GM10266 (cell line): ENCODE measurements at regions not wholly inside any gene's neighbourhood (a gene's known extent, or its start where the extent isn't known, plus 50 kb on each side); places are given as distances from the start of the nearest gene placed in this dataset.

Experiments
- DNase-seq: peaks from one replicate; pipeline ENCODE4 v3.0.0; 2012; ENCODE audit errors: extremely low spot score
- TF ChIP-seq, protein P1 (sequence below): IDR thresholded peaks from 2 replicates; pipeline ENCODE4 v1.5.1; 2012; ENCODE audit warnings: mild to moderate bottlenecking, low read depth; ENCODE audit not compliant: control insufficient read depth, insufficient read depth; ENCODE audit errors: missing control alignments

DNA sequence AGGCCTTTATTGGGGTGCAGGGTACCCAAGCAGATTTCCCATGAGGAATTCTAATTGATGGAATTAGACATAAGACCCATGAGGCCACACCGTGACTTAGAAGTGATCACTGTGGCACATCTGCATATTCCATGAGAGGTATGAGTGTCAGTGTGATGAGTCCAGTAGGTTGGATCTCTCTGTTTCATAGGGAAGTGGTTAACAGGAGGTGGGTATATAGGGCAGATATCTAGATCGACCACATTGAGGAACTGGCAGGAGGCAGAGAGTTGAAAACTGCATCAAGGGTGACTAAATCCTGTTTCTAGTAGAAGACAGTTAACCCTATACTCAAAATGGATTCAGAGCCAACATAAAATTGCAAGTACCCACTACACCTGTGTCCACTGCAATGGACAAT is 68.6 kb upstream of the MIR17HG start:
- TF ChIP-seq, protein P1, sequence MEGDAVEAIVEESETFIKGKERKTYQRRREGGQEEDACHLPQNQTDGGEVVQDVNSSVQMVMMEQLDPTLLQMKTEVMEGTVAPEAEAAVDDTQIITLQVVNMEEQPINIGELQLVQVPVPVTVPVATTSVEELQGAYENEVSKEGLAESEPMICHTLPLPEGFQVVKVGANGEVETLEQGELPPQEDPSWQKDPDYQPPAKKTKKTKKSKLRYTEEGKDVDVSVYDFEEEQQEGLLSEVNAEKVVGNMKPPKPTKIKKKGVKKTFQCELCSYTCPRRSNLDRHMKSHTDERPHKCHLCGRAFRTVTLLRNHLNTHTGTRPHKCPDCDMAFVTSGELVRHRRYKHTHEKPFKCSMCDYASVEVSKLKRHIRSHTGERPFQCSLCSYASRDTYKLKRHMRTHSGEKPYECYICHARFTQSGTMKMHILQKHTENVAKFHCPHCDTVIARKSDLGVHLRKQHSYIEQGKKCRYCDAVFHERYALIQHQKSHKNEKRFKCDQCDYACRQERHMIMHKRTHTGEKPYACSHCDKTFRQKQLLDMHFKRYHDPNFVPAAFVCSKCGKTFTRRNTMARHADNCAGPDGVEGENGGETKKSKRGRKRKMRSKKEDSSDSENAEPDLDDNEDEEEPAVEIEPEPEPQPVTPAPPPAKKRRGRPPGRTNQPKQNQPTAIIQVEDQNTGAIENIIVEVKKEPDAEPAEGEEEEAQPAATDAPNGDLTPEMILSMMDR: no peak
- DNase-seq: no peak

GRCh38 chr13:91280801-91281200 is 66.7 kb upstream of the MIR17HG start:
- TF ChIP-seq, protein P1: no peak
- DNase-seq: no peak

DNA sequence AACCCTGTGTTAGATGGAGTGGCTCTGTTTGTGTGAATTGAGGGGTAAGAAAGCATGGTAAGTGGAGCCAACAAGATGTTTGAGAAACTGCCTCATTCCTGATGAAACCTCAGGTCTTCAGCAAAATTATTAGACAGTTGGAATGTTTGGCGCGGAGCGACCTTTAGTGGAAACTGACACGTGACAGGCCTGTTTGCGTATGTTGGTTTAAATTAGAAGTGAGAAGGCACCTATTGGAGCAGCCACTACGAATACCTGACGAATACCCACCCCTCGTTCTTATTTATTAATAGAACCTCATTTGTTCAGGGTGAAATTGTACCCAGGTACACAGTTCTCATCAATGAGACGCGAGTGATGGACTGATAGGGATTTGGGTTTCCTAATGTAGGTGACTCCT is 63.2 kb upstream of the MIR17HG start:
- TF ChIP-seq, protein P1: no peak
- DNase-seq: no peak

GRCh38 chr13:91286317-91286716 is 61.2 kb upstream of the MIR17HG start:
- TF ChIP-seq, protein P1: no peak
- DNase-seq: no peak

GRCh38 chr13:91291078-91291477 is 56.4 kb upstream of the MIR17HG start:
- TF ChIP-seq, protein P1: no peak

GRCh38 chr13:91292630-91293221 is 54.8 kb upstream of the MIR17HG start:
- TF ChIP-seq, protein P1: no peak
- no peak for DNase-seq

More at GRCh38 chr13:91291078-91291477, 56.4 kb upstream of the MIR17HG start:
- no peak for DNase-seq

DNA sequence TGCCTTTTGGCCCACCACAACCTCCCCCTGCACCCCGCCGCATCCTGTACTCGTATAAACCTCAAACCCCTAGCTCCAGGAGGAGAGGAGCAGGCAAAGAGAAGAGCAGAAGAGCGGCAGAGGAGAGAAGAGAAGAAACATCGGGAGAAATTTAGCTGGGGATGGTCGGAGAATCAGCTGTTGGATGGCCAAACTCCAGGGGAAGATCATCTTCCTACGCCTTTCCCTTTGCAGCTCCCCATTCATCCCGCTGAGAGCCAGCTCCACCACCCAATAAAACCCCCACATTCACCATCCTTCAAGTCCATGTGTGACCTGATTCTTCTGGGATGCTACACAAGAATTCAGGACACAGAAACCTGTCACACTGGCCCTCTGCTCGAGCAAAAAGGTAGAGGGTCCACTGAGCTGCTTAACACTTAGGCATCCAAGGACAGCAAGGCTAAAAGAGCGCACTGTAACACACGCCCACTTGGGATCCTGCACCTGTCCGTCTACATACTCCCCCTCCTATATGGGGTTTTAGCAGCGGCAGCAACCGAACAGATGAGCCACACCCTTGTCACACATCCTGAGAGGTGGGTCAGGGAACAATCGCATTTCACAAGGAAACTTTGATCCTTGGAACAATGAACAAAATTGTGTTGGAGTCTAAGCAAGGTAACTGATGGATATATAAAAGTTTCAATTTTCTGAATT is 51.6 kb upstream of the MIR17HG start:
- no peak for DNase-seq
- TF ChIP-seq, protein P1: no peak
